ENCODE measurements at regions not wholly inside any gene's neighbourhood (a gene's known extent, or its start where the extent isn't known, plus 50 kb on each side); places are given as distances from the start of the nearest gene placed in this dataset.

GRCh38 chr12:115013236-115013981 lies 329.4 kb upstream of the TBX3 start:
- intact Hi-C loops (cut with micrococcal nuclease): no loop called here
- no peak for DNase-seq
- Mint-ChIP-seq H3K27me3 (no peaks in the 10 kb centered on the region), H3K4me1 (no peaks in the 10 kb centered on the region), H3K4me3 (no peak overlapping the region), H3K27ac (no peak overlapping the region), H3K9me3 (no peaks in the 10 kb centered on the region), H3K36me3 (ENCODE audit: low read depth) (no peaks in the 10 kb centered on the region)

GRCh38 chr12:115012861-115013235 lies 328.9 kb upstream of the TBX3 start:
- DNase-seq: no peak
- no peaks in the 10 kb centered on the region for H3K27me3 Mint-ChIP-seq
- no peak overlapping the region for H3K27ac Mint-ChIP-seq
- no peaks in the 10 kb centered on the region for H3K9me3 Mint-ChIP-seq
- H3K4me3 Mint-ChIP-seq: no peak overlapping the region
- intact Hi-C loops (cut with micrococcal nuclease): no loop called here
- H3K36me3 Mint-ChIP-seq (ENCODE audit: low read depth): no peaks in the 10 kb centered on the region
- H3K4me1 Mint-ChIP-seq: no peaks in the 10 kb centered on the region

GRCh38 chr12:115011703-115012102 lies 327.7 kb upstream of the TBX3 start:
- H3K4me1 Mint-ChIP-seq: no peaks in the 10 kb centered on the region

GRCh38 chr12:115010324-115010995 lies 326.5 kb upstream of the TBX3 start:
- no peak overlapping the region for H3K27ac Mint-ChIP-seq
- H3K27me3 Mint-ChIP-seq: no peaks in the 10 kb centered on the region
- H3K36me3 Mint-ChIP-seq (ENCODE audit: low read depth): no peaks in the 10 kb centered on the region
- intact Hi-C loops (cut with micrococcal nuclease): no loop called here
- H3K4me1 Mint-ChIP-seq: no peaks in the 10 kb centered on the region
- no peak for DNase-seq
- H3K4me3 Mint-ChIP-seq: no peak overlapping the region
- H3K9me3 Mint-ChIP-seq: no peaks in the 10 kb centered on the region

More at GRCh38 chr12:115011703-115012102, 327.7 kb upstream of the TBX3 start:
- no peak for DNase-seq
- Mint-ChIP-seq H3K4me3 (no peak overlapping the region), H3K27ac (no peak overlapping the region), H3K9me3 (no peaks in the 10 kb centered on the region), H3K27me3 (no peaks in the 10 kb centered on the region), H3K36me3 (ENCODE audit: low read depth) (no peaks in the 10 kb centered on the region)
- intact Hi-C loops (cut with micrococcal nuclease): no loop called here

- Mint-ChIP-seq H3K27ac (no peak overlapping the region), H3K4me3 (no peak overlapping the region), H3K36me3 (ENCODE audit: low read depth) (no peaks in the 10 kb centered on the region), H3K4me1 (no peaks in the 10 kb centered on the region), H3K9me3 (no peaks in the 10 kb centered on the region), H3K27me3 (no peaks in the 10 kb centered on the region)
- DNase-seq: no peak
- intact Hi-C loops (cut with micrococcal nuclease): no loop called here
Measured at GRCh38 chr12:115008929-115009328, 325.0 kb upstream of the TBX3 start.

GRCh38 chr12:115004470-115005146 lies 320.6 kb upstream of the TBX3 start:
- DNase-seq: no peak
- Mint-ChIP-seq H3K9me3 (no peaks in the 10 kb centered on the region), H3K4me1 (no peaks in the 10 kb centered on the region), H3K4me3 (no peak overlapping the region), H3K27ac (no peak overlapping the region), H3K27me3 (no peaks in the 10 kb centered on the region), H3K36me3 (ENCODE audit: low read depth) (no peaks in the 10 kb centered on the region)
- intact Hi-C loops (cut with micrococcal nuclease): no loop called here

- Mint-ChIP-seq H3K4me3 (no peak overlapping the region), H3K4me1 (no peaks in the 10 kb centered on the region), H3K27ac (no peak overlapping the region), H3K27me3 (no peaks in the 10 kb centered on the region), H3K9me3 (no peaks in the 10 kb centered on the region), H3K36me3 (ENCODE audit: low read depth) (no peaks in the 10 kb centered on the region)
- no peak for DNase-seq
- intact Hi-C loops (cut with micrococcal nuclease): no loop called here
Measured at GRCh38 chr12:115002434-115002833, 318.5 kb upstream of the TBX3 start.

GRCh38 chr12:115001571-115002180 lies 317.7 kb upstream of the TBX3 start:
- no peak for DNase-seq
- H3K9me3 Mint-ChIP-seq: no peaks in the 10 kb centered on the region
- H3K4me3 Mint-ChIP-seq: no peak overlapping the region
- H3K27ac Mint-ChIP-seq: no peak overlapping the region
- intact Hi-C loops (cut with micrococcal nuclease): no loop called here
- H3K4me1 Mint-ChIP-seq: no peaks in the 10 kb centered on the region
- H3K36me3 Mint-ChIP-seq (ENCODE audit: low read depth): no peaks in the 10 kb centered on the region
- H3K27me3 Mint-ChIP-seq: no peaks in the 10 kb centered on the region

- H3K36me3 Mint-ChIP-seq (ENCODE audit: low read depth): no peaks in the 10 kb centered on the region
- H3K4me1 Mint-ChIP-seq: no peaks in the 10 kb centered on the region
- no peaks in the 10 kb centered on the region for H3K27me3 Mint-ChIP-seq
- DNase-seq: no peak
- no peak overlapping the region for H3K4me3 Mint-ChIP-seq
- intact Hi-C loops (cut with micrococcal nuclease): no loop called here
- peaks cover 5% of the 10 kb centered on the region for H3K9me3 Mint-ChIP-seq
- no peak overlapping the region for H3K27ac Mint-ChIP-seq
Measured at GRCh38 chr12:115000038-115000437, 316.1 kb upstream of the TBX3 start.

GRCh38 chr12:114998750-114999128 lies 314.8 kb upstream of the TBX3 start:
- Mint-ChIP-seq H3K4me3 (no peak overlapping the region), H3K27me3 (no peaks in the 10 kb centered on the region), H3K36me3 (ENCODE audit: low read depth) (no peaks in the 10 kb centered on the region), H3K4me1 (no peaks in the 10 kb centered on the region), H3K27ac (no peak overlapping the region), H3K9me3 (peaks cover 9% of the 10 kb centered on the region)
- no peak for DNase-seq
- intact Hi-C loops (cut with micrococcal nuclease): no loop called here

- Mint-ChIP-seq H3K4me3 (no peak overlapping the region), H3K36me3 (ENCODE audit: low read depth) (no peaks in the 10 kb centered on the region), H3K27ac (no peak overlapping the region), H3K4me1 (no peaks in the 10 kb centered on the region), H3K9me3 (peaks cover 9% of the 10 kb centered on the region), H3K27me3 (no peaks in the 10 kb centered on the region)
- intact Hi-C loops (cut with micrococcal nuclease): no loop called here
- no peak for DNase-seq
Measured at GRCh38 chr12:114998118-114998749, 314.3 kb upstream of the TBX3 start.

GRCh38 chr12:114996382-114996781 lies 312.4 kb upstream of the TBX3 start:
- Mint-ChIP-seq H3K4me3 (no peak overlapping the region), H3K9me3 (peaks cover 9% of the 10 kb centered on the region), H3K27me3 (no peaks in the 10 kb centered on the region), H3K36me3 (ENCODE audit: low read depth) (no peaks in the 10 kb centered on the region), H3K27ac (no peak overlapping the region), H3K4me1 (no peaks in the 10 kb centered on the region)
- DNase-seq: no peak
- intact Hi-C loops (cut with micrococcal nuclease): no loop called here

- no peaks in the 10 kb centered on the region for H3K4me1 Mint-ChIP-seq
- no peak overlapping the region for H3K27ac Mint-ChIP-seq
- no peak for DNase-seq
- H3K4me3 Mint-ChIP-seq: no peak overlapping the region
- intact Hi-C loops (cut with micrococcal nuclease): no loop called here
- no peaks in the 10 kb centered on the region for H3K27me3 Mint-ChIP-seq
- H3K36me3 Mint-ChIP-seq (ENCODE audit: low read depth): no peaks in the 10 kb centered on the region
- H3K9me3 Mint-ChIP-seq: peaks cover 9% of the 10 kb centered on the region
Measured at GRCh38 chr12:114995891-114996290, 311.9 kb upstream of the TBX3 start.

GRCh38 chr12:114993165-114993564 lies 309.2 kb upstream of the TBX3 start:
- no peak for DNase-seq
- no peaks in the 10 kb centered on the region for H3K36me3 Mint-ChIP-seq (ENCODE audit: low read depth)
- intact Hi-C loops (cut with micrococcal nuclease): no loop called here
- H3K4me3 Mint-ChIP-seq: no peak overlapping the region
- H3K4me1 Mint-ChIP-seq: no peaks in the 10 kb centered on the region
- no peaks in the 10 kb centered on the region for H3K27me3 Mint-ChIP-seq
- no peak overlapping the region for H3K27ac Mint-ChIP-seq
- H3K9me3 Mint-ChIP-seq: peaks cover 9% of the 10 kb centered on the region

Measured in activated CD4-positive, alpha-beta T cell treated with anti-CD3 and anti-CD28 coated beads, Interleukin-2, amount 10 ng/mL, durations not matched to agents 24 days and 14 days (primary cell).